GM18909 (cell line): ENCODE measurements at regions not wholly inside any gene's neighbourhood (a gene's known extent, or its start where the extent isn't known, plus 50 kb on each side); places are given as distances from the start of the nearest gene placed in this dataset.

Source experiments
- ATAC-seq: cut with Tn5 transposase; IDR thresholded peaks from one replicate; pipeline ENCODE4 v1.9.1; 2021; ENCODE audit warnings: mild to moderate bottlenecking; ENCODE audit not compliant: unreplicated experiment, poor library complexity

GRCh38 chr9:78486661-78487060 lies 189.7 kb downstream of the PSAT1 start:
- ATAC-seq, result no peak

GRCh38 chr9:78490231-78490630 lies 193.3 kb downstream of the PSAT1 start:
- ATAC-seq, result no peak

DNA sequence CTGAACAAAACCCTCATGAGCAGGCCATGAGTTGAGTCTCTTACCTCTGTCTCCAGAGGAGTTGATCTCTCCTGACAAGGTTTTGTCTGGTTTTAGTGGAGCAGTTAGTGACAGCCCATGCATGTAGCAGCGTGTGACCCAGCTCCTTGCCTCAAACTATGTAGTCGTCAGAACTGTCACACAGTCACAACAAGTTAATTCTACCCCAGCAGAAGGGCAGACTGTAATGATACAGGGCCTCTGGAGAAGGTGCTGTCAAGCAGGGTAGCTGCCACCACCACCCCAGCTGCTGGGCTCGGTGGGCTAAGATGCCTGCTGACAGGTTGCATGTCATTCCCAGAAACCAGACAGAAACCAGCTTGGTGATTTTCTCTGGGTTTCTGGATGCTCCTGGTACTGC lies 194.5 kb downstream of the PSAT1 start:
- ATAC-seq, result no peak

GRCh38 chr9:78493166-78493742 lies 196.3 kb downstream of the PSAT1 start:
- ATAC-seq, result no peak

GRCh38 chr9:78502566-78502965 lies 205.6 kb downstream of the PSAT1 start:
- ATAC-seq, result no peak

- no peak for ATAC-seq
These were observed 208.6 kb downstream of the PSAT1 start for GRCh38 chr9:78505546-78505945.

GRCh38 chr9:78507037-78507436 lies 210.1 kb downstream of the PSAT1 start:
- ATAC-seq, result no peak

DNA sequence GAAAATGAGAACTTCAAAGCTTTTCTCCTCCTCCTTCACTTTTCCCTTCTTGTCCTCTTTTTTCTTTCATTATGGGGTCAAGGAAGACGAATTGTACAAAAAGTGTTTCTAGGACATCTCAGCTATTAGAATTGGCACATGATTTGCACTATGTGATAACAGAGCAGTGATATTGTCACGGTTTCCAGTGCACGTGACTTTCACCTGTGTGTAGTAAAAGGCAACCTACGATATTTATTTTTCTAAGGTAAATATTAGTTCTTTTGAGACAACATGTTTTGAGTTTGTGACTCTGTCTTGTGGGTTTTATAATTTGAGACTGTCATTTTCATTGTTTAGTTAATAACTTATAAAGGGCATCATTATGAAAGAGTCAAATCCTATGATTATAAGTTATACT lies 213.1 kb downstream of the PSAT1 start:
- ATAC-seq, result no peak

- ATAC-seq, result no peak
These were observed 218.2 kb downstream of the PSAT1 start for GRCh38 chr9:78515108-78515507.

- ATAC-seq, result no peak
These were observed 222.9 kb downstream of the PSAT1 start for GRCh38 chr9:78519786-78520185.

DNA sequence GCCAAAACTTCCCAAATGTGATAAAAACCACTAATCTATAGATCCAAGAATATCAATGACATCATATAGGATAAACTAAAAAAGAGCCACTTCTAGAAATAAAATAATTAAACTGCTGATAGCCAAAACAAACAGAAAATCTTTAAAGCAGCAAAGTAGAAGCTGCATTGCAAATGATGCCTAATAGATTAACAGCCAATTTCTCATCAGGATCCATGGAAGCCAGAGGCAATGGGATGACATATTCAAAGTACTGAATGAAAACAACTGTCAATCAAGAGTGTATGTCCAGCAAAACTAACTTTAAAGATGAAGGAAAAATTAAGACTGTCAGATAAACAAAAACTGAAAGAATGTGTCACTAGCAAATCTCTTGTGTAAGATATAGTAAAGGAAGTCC lies 224.8 kb downstream of the PSAT1 start:
- ATAC-seq, result no peak

DNA sequence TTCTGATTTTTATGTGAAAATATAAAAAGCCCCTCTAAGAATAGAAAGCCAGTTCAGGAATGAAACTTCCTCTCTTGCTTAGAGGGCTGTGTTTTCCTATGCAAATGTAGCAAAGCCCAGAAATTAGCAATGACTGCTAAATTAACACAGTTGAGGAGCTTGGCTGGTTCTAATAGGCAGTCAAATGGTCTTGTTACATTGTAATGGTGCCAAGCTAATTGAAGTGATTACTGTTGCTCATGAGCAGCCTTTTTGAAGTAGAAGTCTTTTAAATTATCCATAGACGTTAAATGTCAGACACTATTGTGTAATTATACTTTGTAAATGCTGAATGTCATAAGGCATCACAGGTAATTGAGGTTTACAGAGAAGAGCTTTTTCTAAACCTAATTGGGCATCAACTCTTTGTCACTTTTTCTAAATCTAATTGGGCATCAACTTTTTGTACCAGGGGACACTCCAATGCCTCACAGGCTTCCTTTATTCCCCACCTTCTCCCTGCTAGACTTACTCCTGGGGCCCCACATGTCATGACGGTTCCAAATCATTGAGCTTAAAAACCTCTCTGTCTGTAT lies 229.1 kb downstream of the PSAT1 start:
- ATAC-seq, result no peak

- no peak for ATAC-seq
These were observed 236.6 kb downstream of the PSAT1 start for GRCh38 chr9:78533500-78533899.

- ATAC-seq, result no peak
These were observed 242.3 kb downstream of the PSAT1 start for GRCh38 chr9:78539188-78539587.

DNA sequence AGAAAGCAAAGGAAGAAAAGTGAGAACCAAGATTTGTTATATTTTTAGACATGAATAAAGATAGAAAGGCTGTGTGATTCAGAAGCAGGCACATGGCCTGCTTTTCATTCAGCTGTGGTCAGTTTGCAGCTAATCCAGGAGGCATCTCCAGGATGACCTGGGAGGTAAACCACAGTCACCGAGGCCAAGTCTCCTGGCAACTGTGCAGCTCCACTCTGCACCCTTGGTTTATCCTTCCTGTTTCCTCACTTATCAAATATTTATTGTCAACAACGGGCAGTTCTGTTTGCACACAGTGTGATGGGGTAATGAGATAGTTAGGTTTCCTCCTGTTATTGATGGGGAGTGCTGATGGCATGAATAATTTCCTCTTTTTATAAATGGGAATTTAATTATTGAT lies 243.0 kb downstream of the PSAT1 start:
- no peak for ATAC-seq

DNA sequence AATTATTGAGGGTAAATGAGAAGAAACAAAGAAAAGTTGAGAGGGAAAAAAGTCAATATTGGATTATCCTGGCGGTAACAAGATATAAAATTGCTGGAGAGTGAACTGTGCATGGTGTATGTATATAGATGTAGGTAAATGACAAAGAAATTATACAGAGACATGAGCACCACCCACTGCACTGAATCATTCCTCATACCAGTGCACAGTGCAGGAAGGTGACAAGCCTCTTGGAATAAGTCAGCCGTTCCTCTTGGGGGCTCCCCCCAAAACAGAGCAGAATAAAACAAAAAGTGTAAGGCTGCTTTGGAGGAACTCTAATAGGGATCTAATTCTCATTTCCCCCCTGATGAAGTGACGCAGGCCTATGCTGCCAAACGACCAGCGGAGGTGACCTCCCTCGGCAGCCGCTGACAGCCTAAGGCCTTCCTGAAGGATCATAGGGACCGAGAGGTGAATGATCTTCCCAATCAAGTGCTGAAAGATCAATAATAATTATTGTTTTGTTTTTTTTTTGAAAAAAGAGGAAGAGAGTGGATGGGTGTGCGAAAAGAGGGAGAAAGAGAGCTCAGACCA lies 245.0 kb downstream of the PSAT1 start:
- no peak for ATAC-seq

DNA sequence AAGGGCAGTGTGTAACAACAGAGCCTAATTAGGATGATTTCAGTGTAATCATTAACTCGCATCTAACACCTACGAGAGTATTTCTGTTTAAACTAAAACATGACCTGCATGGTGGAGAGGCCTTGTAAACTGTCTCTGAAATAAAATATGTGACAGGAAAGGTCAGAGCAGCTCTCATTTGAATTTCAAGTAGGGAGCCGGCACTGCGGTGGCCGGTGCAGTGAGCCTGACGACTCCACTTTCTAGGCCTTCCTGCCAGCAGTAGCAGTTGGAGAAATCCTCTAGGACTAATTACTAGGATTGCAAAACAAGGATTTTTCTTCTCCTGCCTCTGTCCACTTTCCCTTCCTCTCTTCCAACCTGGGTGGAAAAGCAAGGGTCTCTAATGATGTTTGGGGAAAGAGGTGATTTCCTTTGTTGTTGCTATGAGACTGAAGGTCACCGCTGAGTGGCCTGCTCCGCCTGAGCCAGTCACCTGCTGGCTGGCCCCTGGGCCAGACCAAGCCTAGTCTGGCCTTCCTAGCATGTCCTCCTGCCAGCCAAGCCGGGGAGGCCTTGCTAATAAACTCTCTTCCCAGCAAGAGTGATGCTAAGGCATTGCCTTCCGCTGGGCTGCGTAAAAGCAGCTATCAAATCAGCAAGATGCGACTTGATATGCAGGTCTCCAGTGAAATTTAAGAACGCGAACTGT lies 245.7 kb downstream of the PSAT1 start:
- ATAC-seq, result no peak

DNA sequence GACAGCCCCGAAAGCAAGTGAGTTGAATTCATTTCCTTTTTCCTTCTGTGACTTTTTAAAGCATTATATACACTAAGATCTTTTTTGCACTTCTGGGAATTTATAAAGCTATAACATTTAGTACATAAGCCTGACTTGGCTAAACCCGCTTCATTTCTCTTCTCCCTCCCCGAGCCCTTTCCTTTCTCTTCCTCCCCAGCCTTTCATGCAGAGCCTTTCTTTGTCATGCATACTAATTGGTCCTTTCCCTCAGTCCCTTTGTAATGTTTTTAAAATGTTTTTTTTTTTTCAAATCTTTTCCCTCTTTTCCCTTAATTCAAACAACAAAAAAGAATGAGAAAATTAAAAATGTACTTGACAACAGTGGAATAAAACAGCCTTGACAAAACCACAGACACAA lies 246.4 kb downstream of the PSAT1 start:
- ATAC-seq, result no peak

DNA sequence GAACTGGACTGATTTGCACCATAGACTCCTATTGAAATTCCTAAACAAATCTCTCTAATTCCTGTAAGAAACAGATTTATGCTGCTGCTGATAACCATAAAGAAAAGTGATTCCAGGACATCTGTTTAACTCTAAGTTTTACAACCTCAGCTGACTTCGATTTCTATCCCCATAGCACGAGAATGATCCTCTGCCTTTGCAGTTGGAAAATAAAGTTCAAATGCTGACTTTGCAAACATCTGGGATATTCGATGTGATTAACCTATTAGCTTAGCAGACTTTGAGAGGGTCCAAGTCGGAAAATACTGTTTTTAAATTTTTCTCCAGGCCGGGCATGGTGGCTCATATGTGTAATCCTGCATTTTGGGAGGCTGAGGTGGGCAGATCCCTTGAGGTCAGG lies 247.3 kb downstream of the PSAT1 start:
- no peak for ATAC-seq

GRCh38 chr9:78547831-78548230 lies 250.9 kb downstream of the PSAT1 start:
- ATAC-seq, result no peak

GRCh38 chr9:78548670-78549069 lies 251.7 kb downstream of the PSAT1 start:
- ATAC-seq, result no peak

GRCh38 chr9:78549711-78550110 lies 252.8 kb downstream of the PSAT1 start:
- no peak for ATAC-seq
